ENCODE measurements at regions not wholly inside any gene's neighbourhood (a gene's known extent, or its start where the extent isn't known, plus 50 kb on each side); places are given as distances from the start of the nearest gene placed in this dataset.
A peak's percentile ranks its signal among the peaks of the same experiment; 100 is the strongest.
"Not testable (repeated sequence)": the region's sequence is repeated elsewhere in the genome, so short reads cannot be mapped to it uniquely, and the experiment has no call there.

DNA sequence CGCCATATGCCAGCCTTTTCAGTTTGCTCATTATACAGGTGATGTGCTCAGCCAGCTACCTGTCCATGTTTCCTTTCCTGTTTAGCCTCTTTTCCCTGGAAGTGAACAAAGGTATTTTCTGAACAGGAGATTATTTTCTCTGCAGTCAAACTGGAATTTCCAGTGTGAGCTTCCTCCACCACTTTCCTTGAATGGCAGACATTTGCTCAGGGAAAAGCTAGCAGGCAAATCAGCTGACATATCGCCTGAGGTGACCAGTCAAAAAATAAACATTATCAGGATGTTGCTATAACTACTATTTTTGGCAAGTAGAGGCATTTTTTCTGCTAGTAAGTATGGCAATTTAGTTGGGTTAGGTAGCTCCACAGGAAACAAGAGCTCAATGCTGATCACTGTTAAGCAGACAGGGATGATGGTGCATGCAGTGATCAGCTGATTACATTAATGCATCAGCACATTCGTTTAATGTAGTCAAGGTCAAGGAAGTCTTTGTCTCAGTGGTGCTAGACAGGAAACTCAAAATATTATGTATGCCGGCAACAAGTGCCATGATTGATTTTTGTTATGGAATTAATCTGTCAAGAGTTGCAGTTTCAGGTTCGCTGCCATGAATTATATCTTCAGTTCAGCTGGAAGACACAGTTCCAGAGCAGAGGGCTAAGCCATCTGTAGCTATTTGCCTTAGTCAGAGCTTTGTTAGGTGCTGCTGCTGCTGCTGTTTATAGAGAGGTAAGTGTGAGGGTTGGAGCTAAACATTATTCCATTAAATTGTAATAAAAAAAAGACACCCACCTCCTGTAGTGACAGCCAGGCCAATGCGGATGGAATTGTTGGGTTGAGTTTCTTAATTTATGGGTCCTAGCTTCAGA, 179.7 kb upstream of the ST6GALNAC5 start:
- no peak for DNase-seq (ENCODE audit: low read depth)

DNA sequence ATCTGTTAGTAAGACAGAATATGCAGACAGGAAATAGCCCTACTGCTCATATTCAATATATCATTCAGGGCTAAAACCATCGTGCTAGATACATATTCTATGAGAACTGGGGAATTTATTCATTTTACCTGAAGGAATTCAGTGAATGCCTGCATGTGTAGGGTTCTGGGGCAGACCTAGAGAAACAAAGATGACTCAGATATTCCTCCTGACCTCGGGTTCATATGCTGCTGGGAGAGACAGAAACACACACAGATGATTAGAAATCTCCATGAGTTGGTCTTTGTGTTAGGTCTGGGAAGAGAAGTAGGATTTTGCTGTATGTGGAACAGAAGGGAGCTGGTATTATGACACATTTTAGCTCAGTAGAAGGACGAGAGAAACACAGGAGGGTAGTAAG, 176.5 kb upstream of the ST6GALNAC5 start:
- DNase-seq (ENCODE audit: low read depth), result no peak

GRCh38 chr1:76695535-76695934, 171.7 kb upstream of the ST6GALNAC5 start:
- DNase-seq (ENCODE audit: low read depth), result no peak

DNA sequence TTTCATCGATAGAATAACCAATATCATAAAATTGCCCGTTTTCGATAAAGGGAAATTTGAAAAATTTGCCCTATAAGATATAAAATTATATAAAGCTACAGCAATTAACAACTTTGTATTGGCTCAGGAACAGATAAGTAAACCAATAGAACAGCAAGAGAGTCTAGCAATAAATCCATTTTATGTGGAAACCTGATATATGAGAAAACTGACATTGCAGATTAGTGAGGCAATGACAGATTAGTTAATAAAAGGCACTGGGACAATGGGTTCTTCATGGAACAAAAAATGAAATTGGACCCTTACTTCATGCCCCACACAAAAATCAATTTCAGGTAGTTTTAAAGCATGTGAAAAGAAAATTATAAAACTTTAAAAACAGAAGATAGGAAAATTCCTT, 169.9 kb upstream of the ST6GALNAC5 start:
- no peak for DNase-seq (ENCODE audit: low read depth)

DNA sequence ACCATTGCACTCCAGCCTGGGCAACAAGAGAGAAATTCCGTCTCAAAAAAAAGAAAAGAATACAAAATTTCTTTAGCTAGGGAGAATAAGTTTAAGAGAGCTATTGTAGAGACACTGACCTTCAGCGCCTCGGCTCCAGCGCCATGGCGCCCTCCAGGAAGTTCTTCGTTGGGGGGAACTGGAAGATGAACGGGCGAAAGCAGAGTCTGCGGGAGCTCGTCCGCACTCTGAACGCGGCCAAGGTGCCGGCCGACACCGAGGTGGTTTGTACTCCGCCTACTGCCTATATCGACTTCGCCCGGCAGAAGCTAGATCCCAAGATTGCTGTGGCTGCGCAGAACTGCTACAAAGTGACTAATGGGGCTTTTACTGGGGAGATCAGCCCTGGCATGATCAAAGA, 167.6 kb upstream of the ST6GALNAC5 start:
- not testable (repeated sequence) for DNase-seq (ENCODE audit: low read depth)

DNA sequence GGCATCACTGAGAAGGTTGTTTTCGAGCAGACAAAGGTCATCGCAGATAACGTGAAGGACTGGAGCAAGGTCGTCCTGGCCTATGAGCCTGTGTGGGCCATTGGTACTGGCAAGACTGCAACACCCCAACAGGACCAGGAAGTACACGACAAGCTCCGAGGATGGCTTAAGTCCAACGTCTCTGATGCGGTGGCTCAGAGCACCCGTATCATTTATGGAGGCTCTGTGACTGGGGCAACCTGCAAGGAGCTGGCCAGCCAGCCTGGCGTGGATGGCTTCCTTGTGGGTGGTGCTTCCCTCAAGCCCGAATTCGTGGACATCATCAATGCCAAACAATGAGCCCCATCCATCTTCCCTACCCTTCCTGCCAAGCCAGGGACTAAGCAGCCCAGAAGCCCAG, 167.1 kb upstream of the ST6GALNAC5 start:
- DNase-seq (ENCODE audit: low read depth), result not testable (repeated sequence)

DNA sequence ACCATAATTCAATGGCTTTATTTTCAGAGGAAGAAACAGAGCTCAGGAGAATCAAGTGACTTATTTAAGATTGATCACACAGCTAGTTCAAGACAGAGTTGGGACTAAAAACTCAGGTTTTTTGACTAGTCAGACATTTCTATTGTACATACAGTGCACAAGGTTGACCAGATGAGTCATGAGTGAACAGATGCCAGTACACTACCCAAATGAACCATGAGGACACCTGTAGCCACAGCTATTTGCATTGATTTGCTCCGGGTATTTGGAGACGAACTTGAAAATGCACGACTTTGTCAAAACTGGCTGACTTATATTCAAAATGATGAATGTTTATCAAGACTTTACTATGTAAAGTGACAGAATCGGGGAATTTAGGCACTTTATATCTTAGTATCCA, 161.7 kb upstream of the ST6GALNAC5 start:
- no peak for DNase-seq (ENCODE audit: low read depth)

DNA sequence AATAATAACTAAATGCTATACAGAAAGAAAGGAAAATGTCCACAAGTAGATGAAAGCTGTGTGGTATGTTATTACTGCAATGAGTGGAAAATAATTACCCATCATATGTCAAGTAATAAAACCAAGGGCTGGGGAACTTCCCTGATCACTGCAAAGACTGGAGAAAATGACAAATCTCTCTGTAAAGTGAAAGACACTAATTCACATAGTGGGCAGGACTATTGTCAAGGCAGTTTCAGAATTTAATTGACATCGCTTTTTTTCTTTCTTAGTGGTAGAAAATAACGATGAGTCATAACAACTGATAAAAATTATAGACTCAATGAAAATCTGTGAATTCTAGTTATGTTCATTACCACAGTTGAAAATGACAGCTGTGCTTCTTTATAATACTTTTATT, 153.7 kb upstream of the ST6GALNAC5 start:
- no peak for DNase-seq (ENCODE audit: low read depth)

- DNase-seq (ENCODE audit: low read depth), result no peak
Measured at GRCh38 chr1:76715474-76715873, 151.8 kb upstream of the ST6GALNAC5 start.

- no peak for DNase-seq (ENCODE audit: low read depth)
Measured at GRCh38 chr1:76723949-76724348, 143.3 kb upstream of the ST6GALNAC5 start.

DNA sequence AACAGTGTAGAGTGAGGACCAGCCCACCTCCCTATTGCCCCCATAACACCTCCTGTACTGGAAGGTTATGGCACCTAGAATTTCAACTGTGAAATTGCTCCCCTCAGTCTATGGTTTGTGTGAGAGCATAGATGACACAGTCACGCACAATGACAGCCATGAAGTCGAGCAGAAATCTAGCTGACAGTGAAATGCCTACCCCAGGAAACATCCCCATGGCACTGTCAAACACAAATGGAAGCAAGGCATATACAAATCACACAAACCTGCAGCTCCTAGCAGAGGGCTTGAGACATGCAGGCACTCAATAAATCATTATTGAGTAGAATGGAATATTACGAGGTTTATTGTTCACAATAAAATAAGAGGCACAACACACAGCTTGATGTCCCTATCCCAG, 142.5 kb upstream of the ST6GALNAC5 start:
- DNase-seq (ENCODE audit: low read depth), result no peak

GRCh38 chr1:76725864-76726619, 141.2 kb upstream of the ST6GALNAC5 start:
- no peak for DNase-seq (ENCODE audit: low read depth)

- no peak for DNase-seq (ENCODE audit: low read depth)
Measured at GRCh38 chr1:76727520-76727919, 139.8 kb upstream of the ST6GALNAC5 start.

DNA sequence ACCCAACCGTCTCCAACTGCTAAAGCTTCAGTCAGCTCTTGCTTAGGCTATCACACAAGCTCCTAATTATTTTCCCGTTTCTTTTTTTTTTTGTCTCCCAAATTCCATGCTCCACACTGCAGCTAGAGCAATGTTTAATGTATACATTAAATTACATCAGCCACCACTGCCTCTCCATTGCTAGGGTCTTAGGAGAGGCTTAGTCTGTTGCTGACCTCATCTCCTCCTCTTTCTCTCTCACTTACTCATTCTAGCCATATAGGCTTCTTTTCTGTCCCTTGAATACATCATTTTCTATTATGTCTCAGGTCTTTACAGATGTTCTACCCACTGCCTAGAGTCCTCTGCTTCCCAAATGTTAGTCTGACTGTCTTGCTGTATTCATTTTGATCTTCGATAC, 138.1 kb upstream of the ST6GALNAC5 start:
- no peak for DNase-seq (ENCODE audit: low read depth)

DNA sequence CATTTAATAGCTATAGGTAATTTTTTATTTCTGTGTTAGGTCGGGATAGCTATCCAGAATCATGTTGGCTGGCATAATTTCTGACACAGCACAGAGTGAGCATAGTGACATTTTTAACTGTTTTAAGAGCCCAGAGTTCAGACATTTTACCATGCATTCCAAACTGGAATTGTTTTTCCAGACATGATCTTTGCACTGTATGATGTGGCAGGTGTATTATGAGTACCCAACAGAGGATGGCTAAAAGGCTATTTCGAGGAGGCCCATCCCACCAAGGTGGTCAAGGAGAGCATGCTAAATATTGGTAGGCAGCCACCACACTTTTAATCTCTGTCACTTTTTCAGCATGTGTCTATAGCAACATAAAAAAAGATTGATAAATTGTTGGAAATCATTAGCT, 137.3 kb upstream of the ST6GALNAC5 start:
- DNase-seq (ENCODE audit: low read depth), result no peak

- not testable (repeated sequence) for DNase-seq (ENCODE audit: low read depth)
Measured at GRCh38 chr1:76738355-76738754, 128.9 kb upstream of the ST6GALNAC5 start.

- not testable (repeated sequence) for DNase-seq (ENCODE audit: low read depth)
Measured at GRCh38 chr1:76740956-76741355, 126.3 kb upstream of the ST6GALNAC5 start.

- DNase-seq (ENCODE audit: low read depth), result no peak
Measured at GRCh38 chr1:76744989-76745388, 122.3 kb upstream of the ST6GALNAC5 start.

- no peak for DNase-seq (ENCODE audit: low read depth)
Measured at GRCh38 chr1:76746206-76746605, 121.1 kb upstream of the ST6GALNAC5 start.

DNA sequence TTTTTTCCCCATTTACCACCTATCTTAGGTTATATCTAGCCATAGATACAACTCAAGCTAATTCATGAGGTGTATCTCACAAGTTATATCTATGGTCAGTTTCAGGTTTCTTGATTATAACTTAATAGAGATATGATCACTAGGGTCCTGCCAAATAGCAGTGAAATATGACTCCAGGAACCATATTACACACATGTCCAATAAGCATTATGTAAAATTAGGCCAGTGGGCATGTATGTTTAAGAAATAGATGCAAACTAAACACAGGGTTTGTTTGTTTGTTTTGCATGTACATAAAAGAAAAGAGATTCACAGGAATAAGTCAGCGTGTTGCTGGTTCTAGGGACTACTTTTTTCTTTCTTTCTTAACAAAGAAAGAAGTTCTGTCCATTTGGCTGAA, 112.5 kb upstream of the ST6GALNAC5 start:
- no peak for DNase-seq (ENCODE audit: low read depth)

DNA sequence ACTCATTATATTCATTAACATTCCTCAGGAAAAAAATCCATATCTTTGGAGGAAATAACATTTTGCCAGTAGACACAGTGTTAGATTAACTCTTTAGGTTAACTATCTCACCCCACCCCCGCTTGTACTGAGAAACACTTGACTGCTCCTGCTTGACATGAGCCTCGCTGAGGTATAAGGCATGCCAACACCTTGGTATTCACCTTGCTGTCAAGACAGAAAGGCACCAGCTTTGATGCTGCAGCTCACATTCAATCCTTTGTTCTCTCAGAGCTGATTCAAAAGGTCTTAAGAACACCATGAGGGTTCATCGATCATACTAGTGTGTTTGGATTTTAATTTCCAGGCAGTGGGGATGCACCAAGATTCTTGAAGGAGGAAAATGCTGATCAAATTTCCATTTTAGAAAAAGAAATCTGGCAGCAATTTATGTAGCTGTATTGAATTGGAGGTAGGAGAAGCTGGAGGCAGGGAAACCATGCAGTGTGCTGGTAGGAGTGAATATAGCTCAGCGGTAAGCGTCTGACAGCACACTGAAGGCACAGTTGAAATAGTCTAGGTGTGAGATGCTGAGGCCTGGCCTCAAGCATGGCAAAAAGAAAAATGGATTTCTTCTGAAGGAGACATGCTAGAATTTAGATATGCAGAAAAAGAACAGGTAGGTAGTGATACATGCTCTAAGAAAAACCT, 108.0 kb upstream of the ST6GALNAC5 start:
- no peak for DNase-seq (ENCODE audit: low read depth)

DNA sequence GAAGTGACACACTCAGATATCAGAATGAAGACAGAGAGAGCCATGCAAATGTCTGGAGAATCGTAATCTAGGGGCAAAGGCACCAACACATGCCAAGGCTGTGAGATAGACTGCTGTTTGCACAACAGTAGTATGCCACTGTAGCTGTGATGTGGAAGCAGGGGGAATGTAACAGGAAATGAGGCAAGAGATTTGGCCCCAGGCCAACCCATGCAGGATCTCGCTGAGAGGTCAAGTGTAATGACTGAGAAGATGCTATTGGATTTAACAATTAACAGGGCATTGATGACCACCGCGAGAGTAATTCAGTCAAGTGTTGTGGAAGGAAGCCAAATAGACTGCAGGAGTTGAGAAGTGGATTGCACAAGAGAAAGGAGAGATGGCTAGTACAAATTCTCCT, 107.3 kb upstream of the ST6GALNAC5 start:
- peak; percentile 13 for DNase-seq (ENCODE audit: low read depth)

GRCh38 chr1:76763738-76764137, 103.5 kb upstream of the ST6GALNAC5 start:
- no peak for DNase-seq (ENCODE audit: low read depth)

Measured in fibroblast of the conjunctiva (primary cell).